Activated naive CD8-positive, alpha-beta T cell treated with anti-CD3 and anti-CD28 coated beads, Interleukin-2, amount 50 U/mL, for 16 hours (primary cell): ENCODE measurements at regions not wholly inside any gene's neighbourhood (a gene's known extent, or its start where the extent isn't known, plus 50 kb on each side); places are given as distances from the start of the nearest gene placed in this dataset.

ENCODE experiments used
- DNase-seq: peaks from one replicate; pipeline ENCODE4 v3.0.0-alpha.2; 2020; ENCODE audit warnings: low read depth, low spot score

DNA sequence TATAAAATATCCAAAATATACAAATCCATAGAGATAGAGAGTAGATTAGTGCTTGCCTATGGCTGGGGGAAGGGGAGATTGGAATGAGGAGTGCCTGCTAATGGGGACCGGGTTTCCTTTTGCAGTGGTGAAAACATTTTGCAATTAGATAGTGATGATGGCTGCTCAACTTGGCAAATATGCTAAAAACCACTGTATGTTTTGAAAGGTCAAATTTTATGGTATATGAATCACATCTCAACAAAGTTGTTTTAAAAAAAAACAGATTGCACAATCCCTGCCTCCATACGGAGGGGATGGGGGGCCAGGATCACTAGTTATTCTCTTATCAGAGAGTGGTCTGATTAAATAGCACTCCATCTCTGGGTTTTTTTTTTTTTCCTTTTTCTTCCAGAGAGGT is 76.9 kb upstream of the RIPOR2 start:
- DNase-seq, result no peak

DNA sequence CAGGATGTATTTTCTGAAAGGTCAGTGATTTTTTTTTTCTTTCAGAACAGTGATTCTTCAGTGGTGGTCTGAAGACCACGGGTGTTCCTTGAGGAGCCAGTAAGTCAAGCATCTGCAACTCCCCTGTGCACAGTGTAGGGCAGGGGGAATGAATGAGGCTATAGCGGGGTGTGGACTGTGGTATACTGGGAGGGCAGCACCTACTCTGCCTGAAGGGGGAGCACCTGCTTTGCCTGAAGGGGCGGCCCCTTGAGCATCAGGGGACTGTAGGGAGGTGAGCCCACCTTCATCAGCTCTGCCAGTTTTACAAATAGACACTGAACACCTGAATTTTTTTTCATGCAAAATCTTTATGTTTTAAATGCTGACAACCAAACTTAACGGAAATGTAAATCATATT is 77.5 kb upstream of the RIPOR2 start:
- no peak for DNase-seq

DNA sequence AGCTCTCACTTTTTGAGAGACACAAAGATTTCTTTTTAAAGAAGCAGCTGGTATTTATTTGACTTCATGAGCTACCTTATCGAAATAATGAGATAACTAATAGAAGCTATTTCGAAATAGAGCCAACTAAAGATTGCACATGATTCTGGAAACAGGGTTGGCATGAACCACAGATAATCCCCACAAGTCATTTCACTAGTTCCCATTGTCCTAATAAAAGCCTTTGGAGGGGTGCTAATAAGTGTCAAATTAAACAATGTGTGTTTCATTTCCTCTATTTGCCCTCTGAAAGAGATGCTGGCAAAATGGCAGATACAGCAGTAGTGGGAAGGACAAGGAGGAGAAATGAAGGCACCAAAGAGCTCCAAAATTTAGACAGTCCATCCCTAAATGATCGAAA is 78.6 kb upstream of the RIPOR2 start:
- DNase-seq, result no peak

DNA sequence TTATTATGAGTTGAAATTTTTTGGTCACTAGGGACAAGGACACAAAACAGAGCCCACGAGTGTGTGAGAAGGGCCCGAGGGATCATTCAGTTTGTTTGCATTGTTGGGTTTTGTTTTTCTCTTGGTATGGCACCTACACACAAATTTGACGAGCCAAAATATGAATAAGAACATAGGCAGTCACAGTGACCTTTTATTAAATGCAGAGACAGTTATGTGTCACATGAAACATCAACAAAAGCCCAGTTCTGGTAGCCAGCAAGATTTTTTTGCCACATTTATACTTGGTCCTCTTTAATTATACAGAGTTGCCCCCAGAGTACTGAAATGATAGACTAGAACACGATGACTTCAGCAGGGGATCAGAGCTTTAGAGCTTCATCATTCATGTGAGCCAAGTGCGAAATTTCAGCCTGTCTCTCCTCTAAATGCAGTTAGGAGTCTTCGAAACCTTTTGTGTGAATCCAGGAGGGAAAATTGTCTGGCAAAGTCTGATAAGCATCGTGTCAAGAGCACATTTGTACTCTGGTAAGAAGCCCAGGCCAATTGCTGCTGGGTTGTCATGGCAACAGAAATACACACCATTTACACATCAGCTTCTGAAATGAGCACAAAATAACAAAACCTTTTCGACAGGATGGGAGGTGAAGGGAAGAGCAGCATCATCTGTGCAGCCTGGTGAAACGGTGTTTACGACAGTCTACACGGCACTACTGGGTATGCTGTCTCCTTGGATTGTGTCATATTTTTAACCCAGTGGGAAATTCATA is 79.2 kb upstream of the RIPOR2 start:
- no peak for DNase-seq

DNA sequence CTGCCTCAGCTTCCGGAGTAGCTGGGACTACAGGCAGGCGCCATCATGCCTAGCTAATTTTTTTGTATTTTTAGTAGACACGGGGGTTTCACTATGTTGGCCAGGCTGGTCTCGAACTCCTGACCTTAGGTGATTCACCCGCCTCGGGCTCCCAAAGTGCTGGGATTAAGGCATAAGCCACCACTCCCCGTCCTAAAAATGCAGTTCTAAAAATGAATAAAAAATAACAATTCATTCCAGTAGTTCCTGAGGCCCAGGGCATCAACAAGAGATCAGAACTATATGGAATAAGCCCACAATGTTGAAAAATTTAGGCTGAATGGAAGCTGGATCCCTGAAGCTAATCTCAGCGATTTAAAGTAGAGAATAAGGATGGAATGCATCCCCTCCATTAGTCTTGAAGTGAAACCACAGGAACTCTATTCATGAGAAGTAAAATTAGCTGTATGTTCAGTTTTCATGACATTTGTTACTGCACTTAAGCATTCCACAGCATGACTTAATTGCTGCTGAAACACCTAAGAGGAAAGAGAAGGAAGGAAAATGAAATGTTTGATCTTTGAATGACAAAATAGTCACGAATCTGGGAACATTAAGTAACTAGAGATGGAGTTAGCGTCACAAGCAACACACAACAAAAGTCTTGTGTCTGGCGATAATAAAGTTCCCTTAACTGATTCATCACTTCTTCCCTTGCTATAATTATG is 80.4 kb upstream of the RIPOR2 start:
- DNase-seq, result no peak

DNA sequence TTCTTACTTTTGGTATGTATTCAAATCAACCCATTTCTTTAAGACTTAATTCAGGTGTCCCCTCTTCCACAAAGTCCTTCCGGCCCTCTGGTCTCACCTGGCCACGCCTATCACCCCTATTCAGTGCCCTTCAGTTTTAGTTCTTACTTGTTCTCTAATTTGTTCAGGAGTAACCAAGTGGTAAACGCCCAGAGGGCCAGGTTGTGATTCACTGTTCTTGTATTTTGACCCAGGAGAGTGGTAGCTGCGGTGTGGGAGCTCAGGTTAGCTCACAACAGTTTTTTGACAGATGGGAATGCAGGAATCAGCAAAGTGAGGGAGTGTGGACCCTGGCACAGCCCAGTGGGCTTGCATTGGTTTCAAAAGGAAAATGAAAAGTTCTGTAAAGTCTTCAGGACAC is 81.7 kb upstream of the RIPOR2 start:
- no peak for DNase-seq

DNA sequence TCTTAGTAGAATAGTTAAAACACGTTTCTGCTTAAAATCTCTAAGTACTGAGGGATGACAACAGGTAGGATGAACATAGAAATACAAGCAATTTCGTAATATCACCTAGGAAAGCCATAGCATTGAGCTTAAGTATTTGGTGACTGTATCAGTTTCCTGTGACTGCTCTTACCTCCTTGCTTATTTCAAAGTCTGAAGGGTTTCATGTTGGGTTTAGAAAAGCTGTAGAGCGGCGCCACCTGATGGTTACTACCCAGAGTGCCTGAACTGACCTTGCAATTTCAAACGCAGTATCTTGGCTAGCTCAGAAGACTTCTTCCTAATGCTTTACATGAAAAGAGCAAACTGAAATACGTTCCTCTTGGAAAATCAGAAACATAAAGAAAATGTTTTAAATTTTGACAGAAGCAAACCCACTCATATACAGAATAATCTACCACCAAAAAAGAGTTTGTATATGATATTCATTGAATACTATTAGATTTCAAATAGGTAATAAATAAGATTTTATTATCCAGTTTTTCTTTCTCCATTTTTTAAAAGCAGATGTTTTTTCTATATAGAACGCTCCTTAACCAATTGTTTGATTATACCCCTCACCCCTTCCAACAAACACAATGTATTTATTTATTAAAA is 82.3 kb upstream of the RIPOR2 start:
- peak; percentile 61 for DNase-seq

DNA sequence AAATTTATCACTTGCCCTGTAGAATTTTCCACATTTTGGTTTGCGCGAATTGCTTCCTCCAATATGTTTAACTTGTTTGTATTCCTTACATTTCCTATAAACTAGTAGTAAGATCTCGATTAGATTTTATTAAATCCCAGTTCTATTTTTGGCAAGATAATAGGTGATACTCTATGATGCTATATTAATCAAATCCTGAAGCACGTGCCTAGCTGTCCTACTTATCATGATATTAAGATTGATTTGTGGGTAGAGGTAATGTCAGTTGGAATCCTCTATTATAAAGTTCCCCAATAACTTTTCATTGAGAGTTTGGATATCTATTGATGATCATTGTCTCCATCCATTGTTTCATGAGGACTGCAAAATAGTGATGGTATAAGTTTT is 82.8 kb upstream of the RIPOR2 start:
- no peak for DNase-seq

DNA sequence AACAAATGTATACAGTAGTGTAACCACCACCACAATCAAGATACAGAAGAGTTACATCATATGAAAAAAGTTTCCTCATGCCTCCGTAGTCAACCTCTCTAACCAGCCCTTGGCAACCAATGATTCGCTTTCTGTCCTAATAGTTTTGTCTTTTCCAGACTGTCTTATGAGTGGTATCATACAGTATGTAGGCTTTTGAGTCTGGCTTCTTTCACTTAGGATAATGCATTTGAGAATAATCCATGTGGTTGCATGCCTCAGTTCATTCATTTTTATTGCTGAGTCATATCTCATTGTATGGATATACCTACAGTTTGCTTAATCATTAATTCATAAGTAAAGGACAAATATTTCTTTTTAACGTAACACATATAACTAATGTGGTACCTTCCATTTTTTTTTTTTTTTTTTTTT is 86.4 kb upstream of the RIPOR2 start:
- no peak for DNase-seq

DNA sequence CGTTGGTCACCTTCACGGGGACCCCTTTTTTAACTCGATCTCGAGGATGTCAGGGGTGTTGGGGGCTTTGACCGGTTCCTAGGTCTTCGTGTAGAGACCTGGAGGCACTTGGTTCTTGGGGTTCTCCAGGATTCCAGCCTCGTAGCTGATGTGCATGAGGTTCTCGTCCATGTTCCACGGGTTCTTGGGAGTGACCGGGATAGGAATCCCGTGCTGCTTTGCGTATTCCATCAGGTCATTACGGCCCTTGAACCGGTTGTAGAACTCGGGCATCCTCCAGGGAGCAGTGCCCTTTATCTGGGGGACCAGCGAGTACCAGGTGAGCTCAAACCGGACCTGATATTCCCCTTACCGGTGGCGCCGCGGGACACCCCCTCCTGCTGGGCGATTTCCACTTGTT is 88.0 kb upstream of the RIPOR2 start:
- no peak for DNase-seq

DNA sequence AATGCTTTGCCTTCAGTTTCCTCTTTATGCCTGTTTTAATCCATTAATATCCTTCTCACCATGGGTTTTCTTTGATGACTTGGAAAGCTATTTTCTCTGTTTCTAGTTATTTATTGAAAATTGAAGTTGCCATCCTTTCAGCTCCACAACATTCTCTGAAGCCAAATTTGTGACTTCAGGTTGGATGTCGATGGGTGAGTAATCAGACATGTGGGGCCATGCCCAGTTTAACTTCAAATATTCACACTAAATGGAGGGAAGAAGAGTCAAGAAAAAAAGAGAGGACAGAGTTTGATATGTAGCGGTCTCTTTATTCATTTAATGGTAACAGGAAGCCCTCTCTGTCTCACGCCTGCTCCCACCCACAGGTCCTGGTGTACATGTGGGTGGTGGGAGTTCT is 89.1 kb upstream of the RIPOR2 start:
- no peak for DNase-seq

DNA sequence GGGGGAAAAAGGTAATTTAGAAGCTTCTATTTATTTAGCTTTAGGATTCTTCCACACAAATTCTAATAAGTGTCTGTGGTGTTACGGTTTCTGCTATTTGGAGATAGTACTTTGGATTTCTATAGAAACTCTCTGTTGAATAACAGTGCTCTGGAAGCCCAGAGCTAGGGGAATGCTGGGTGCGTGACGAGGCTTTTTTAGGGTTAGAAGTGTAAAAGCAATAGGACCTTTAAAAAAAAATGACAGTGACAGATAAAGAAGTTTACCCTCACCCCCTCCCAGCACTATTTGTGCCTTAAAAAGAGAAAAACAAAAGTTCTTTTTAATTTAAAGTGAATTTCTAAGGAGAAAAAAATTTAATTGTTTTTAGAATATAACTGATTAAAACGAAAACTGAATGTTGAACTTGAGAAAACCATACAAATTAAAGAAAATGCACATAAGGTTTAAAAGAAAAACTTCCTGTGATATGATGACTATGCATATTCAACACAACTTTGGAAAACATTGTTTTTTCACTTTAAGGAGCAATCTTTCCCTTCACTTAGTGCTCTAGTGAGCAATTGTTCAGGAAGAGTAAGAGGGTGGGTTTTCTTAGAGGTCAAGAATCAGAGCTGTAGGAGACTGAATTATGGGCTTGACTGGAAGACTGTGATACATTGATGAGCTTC is 89.6 kb upstream of the RIPOR2 start:
- no peak for DNase-seq

DNA sequence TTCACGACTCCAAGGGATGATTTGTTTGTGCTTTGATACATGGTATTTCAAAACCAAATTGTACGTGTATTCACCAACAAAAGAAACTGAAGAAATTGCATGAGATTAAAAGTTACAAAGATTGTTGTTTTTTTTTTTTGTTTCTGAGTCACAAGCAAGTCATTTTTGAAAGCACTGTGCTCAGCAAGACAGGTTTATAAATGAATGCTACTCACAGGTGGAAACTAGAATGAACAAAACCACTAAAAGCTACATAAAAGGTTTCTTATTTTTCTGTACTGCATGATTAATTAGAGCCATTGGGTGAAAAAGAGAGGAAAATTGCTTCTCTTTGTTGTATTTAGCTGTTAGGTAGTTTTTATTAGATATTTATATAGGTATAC is 90.2 kb upstream of the RIPOR2 start:
- DNase-seq, result no peak

DNA sequence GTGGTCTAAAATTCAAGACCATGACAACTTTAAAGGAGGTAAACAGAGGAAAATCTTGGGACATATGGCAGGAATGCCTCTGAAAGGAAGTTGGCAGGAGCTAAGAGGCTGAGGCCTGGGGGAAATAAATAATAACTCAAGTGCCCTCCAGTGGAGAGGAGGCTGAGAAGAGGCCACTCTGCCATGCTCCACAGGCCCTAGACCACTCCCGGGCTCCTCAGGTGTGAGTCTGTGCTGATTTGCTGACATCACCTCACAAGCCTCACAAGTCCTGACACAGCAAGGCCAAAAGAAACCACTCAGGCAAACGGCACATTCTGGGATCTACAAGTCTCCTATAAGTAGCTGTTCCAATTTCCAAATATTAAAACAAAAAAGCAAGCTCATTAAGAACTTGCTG is 91.0 kb upstream of the RIPOR2 start:
- no peak for DNase-seq

DNA sequence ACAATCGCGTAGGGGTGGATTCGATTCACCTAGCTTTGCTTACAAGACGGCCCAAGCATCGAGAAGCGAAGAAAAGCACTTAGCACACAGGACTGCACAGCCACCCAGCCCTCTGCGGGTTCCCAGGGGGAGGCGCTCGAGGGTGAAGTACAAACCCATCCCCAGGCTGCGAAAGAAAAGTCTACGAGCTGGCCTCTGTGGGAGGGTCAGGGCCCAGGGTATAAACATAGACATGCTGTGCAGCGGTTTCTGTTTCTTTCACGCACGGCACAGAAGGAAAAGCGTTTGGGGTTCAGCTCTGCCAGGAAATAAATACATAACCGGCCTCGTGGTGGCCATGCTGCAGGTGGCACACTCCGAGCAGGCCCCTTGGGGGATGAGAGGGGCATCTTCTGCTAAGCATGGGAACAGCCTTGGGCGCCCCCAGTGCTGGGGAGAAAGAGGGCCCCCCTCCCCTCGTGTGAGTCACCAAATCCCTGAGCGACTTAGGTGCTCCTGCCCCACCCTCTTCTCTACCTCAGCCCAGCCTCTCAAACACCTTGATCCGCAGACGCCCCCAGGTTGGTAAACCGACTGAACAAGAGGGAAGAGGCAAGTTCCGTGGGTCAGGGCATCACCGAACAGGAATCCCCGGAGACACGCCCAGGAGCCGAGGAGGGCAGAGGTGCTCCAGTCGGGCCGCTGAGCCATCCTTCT is 91.6 kb upstream of the RIPOR2 start:
- DNase-seq, result peak; percentile 32

DNA sequence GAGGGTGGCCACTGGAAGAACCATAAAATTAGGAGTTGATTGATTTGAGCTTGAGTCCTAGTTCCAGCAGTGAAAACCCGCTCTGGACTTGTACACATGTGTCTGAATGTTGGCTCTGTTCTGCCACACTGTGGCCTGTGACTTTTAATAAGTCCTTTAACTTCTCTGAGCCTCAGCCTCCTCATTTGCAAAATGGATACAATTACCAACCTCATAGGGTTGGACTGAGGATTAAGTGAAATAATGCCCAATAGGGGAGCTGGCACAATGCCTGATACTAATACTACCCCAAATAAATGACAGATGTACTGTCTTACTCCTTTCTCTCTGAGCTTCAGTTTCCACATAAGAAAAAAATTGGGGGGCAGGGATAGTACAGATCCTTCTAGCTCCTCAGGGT is 92.6 kb upstream of the RIPOR2 start:
- no peak for DNase-seq

DNA sequence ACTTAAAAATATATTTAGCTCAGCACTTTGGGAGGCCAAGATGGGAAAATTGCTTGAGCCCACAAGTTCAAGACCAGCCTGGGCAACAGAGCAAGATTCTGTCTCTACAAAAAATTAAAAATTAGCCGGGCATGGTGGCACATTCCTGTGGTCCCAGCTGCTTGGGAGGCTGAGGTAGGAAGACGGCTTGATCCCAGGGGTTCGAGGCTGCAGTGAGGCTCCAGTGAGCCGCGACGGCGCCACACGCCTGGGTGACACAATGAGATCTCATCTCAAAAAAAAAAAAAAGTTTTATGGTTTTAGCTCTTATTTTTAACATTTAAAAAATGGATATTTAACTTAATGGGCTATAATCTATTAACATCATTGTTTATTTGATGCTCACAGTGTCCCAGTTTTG is 97.2 kb upstream of the RIPOR2 start:
- DNase-seq, result no peak

DNA sequence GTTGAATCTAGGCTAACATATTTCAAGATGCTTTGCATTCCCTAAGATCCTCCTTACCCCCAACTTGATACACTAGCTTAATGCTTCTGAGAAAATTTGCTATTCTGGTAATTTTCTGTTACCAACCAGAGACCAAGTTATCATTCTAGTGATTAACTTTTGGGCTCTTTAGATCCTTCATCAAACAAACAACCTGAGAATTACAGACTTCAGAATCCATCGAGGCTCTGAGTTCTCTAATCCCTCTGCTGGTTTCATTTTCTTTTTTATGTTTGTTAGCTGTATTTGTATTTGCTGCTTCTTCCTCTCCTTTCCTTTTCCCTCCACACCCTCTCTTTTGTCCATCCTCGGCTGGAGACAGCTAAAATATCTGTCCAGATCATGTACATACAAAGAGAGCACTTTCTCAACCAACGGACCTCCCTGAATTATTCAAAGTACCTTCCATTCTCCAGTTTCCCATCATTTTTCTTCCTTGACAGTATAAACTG is 98.7 kb upstream of the RIPOR2 start:
- no peak for DNase-seq

DNA sequence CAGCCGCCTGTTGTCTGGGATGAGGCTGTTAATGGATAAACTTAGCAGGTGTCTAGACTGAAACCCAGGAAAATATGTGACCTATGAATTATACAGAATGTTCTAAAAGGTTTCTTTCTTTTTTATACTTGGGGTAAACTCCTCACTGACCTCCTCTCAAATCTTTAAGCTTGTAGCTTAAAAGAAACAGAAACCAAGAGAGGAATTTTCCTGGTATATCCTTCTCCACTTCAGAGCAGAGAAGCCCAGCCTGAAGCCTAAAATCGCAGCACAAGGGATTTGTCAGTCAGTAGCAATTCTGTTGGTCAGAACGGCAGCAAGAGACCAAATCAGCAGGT is 99.4 kb upstream of the RIPOR2 start:
- DNase-seq, result no peak

DNA sequence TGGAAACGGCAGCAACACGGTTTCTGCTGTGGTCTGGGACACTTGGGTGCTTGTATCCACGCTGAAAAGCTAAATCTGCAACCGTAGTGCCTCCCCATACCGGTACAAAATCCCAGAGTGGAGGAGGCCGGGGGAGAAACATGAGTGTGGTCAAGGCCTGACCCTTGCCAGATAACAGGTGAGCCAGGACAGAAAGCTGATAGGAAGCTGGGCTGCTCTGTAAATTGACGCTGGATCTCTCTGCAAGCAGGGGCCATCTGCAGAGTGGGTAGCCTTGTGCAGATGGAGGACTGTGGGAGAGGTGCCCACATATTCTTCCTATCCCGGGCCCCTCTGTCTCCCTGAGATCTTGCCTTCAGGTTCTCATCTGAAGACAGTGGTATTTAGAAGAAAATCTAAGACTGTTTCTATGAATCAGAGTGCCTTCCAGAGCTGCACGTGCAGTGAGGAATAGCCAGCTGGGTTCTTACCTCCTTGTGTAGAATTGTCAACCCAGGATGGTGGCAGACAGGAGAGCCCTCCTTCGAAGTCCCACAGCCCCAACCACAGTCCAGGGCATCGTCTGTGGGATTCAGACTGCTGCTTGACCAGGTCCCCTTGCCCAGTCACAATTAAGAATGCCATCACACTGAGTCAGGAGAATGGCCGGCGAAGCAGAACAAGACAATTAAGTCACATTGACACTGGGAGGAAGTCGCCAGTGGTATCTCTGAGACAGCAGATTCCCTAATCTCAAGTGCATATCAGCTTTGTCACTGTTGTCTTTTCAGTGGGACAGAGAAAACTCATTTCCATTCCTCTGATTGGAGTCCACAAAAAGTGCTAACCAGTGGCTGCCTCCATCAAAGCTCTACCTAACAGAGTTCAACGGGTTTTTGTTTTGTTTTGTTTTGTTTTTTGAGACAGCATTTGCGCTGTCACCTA is 100.0 kb upstream of the RIPOR2 start:
- no peak for DNase-seq

DNA sequence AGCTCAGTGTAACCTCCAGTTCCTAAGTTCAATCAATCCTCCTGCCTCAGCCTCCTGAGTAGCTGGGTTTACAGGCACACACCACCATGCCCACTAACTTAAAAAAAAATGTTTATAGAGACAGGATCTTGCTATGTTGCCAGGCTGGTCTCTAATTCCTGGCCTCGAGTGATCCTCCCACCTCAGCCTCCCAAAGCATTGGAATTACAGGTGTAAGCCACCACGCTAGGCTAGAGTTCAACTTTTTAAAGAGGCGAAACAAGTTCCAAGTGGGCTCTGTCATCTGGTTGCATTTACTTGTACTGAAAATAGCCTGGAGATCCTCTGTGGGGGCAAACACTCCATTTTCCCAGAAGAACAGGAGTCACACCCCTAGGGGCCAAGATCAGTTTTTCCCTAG is 100.7 kb upstream of the RIPOR2 start:
- no peak for DNase-seq
